Dendritic cell treated with granulocyte-macrophage colony-stimulating factor and Interleukin-4, amounts not matched to agents 40 ng/mL and 50 ng/mL, for 4 days (primary cell): ENCODE measurements at regions not wholly inside any gene's neighbourhood (a gene's known extent, or its start where the extent isn't known, plus 50 kb on each side); places are given as distances from the start of the nearest gene placed in this dataset.
A peak's percentile ranks its signal among the peaks of the same experiment; 100 is the strongest.
"Not testable (repeated sequence)": the region's sequence is repeated elsewhere in the genome, so short reads cannot be mapped to it uniquely, and the experiment has no call there.

Experiments used
- H3K27ac Mint-ChIP-seq: one replicate; pipeline ENCODE4 v1.8.0; 2022; ENCODE audit warnings: mild to moderate bottlenecking, mixed read lengths
- H3K27me3 Mint-ChIP-seq: one replicate; pipeline ENCODE4 v1.8.0; 2022; ENCODE audit warnings: mild to moderate bottlenecking, mixed read lengths
- H3K36me3 Mint-ChIP-seq: one replicate; pipeline ENCODE4 v1.8.0; 2022; ENCODE audit warnings: low read depth, mixed read lengths
- H3K4me1 Mint-ChIP-seq: one replicate; pipeline ENCODE4 v1.8.0; 2022; ENCODE audit warnings: low read depth, mixed read lengths
- H3K4me3 Mint-ChIP-seq: one replicate; pipeline ENCODE4 v1.8.0; 2022; ENCODE audit warnings: mild to moderate bottlenecking, moderate library complexity, mixed read lengths
- H3K9me3 Mint-ChIP-seq: one replicate; pipeline ENCODE4 v1.8.0; 2022; ENCODE audit warnings: mixed read lengths
- intact Hi-C: fragments of 100-400 bp; cut with micrococcal nuclease; formaldehyde crosslinking; loops from one replicate; pipeline ENCODE4 v1.15.0; 2022

GRCh38 chr15:22616976-22617375 is 158.3 kb downstream of the GOLGA6L22 start:
- H3K27ac Mint-ChIP-seq, H3K27me3 Mint-ChIP-seq, H3K9me3 Mint-ChIP-seq, H3K4me1 Mint-ChIP-seq, H3K36me3 Mint-ChIP-seq, intact Hi-C loops, H3K4me3 Mint-ChIP-seq: not testable (repeated sequence)

DNA sequence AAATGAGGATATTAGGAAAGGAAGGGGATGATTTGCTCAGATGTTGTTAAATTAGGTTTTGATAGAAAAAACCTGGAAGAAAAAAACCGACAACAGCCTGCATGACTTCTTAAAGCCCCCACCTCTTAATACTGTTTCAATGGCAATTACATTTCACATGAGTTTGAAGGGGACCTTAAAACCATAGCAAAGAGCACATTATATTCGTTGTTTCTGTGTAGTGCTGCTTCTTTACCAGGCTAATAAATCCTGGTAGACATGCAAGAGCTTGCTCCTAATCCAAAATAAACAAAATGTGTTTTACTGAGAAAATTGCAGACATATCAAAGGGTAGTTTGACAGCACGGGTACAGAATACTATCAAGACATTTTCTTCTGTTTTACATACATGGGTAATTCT is 154.7 kb upstream of the NIPA1 start:
- H3K9me3 Mint-ChIP-seq, H3K27ac Mint-ChIP-seq, H3K4me1 Mint-ChIP-seq, H3K36me3 Mint-ChIP-seq, H3K27me3 Mint-ChIP-seq, H3K4me3 Mint-ChIP-seq, intact Hi-C loops: not testable (repeated sequence)

GRCh38 chr15:22639983-22640382 is 146.5 kb upstream of the NIPA1 start:
- H3K4me3 Mint-ChIP-seq, H3K36me3 Mint-ChIP-seq, H3K27ac Mint-ChIP-seq, H3K27me3 Mint-ChIP-seq, H3K4me1 Mint-ChIP-seq, intact Hi-C loops, H3K9me3 Mint-ChIP-seq: not testable (repeated sequence)

DNA sequence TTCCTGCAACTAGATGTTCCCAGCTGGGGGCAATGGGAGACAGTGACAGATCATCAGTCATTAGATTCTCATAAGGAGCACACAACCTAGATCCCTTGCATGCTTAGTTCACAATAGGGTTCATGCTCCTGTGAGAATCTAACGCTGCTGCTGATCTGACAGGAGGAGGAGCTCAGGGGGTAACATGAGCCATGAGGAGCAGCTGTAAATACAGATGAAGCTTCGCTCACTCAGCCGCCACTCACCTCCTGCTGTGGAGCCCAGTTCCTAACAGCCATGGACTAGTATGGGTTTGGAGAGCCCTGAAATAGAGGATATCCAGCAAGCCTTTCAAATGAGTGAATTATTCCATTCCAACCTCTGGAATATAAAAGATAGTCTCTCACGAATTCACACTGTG is 137.0 kb upstream of the NIPA1 start:
- H3K27ac Mint-ChIP-seq, H3K27me3 Mint-ChIP-seq, intact Hi-C loops, H3K36me3 Mint-ChIP-seq, H3K9me3 Mint-ChIP-seq, H3K4me1 Mint-ChIP-seq, H3K4me3 Mint-ChIP-seq: not testable (repeated sequence)

GRCh38 chr15:22651179-22651578 is 135.3 kb upstream of the NIPA1 start:
- not testable (repeated sequence) for H3K36me3 Mint-ChIP-seq

GRCh38 chr15:22664294-22665058 is 122.0 kb upstream of the NIPA1 start:
- H3K4me1 Mint-ChIP-seq, H3K36me3 Mint-ChIP-seq, H3K27ac Mint-ChIP-seq, intact Hi-C loops, H3K9me3 Mint-ChIP-seq: not testable (repeated sequence)
- Mint-ChIP-seq H3K27me3 (peaks cover 16% of the 10 kb centered on the region), H3K4me3 (peak overlapping the region; percentile 59)

More at GRCh38 chr15:22651179-22651578, 135.3 kb upstream of the NIPA1 start:
- H3K4me1 Mint-ChIP-seq, H3K9me3 Mint-ChIP-seq, intact Hi-C loops, H3K27ac Mint-ChIP-seq, H3K4me3 Mint-ChIP-seq, H3K27me3 Mint-ChIP-seq: not testable (repeated sequence)

DNA sequence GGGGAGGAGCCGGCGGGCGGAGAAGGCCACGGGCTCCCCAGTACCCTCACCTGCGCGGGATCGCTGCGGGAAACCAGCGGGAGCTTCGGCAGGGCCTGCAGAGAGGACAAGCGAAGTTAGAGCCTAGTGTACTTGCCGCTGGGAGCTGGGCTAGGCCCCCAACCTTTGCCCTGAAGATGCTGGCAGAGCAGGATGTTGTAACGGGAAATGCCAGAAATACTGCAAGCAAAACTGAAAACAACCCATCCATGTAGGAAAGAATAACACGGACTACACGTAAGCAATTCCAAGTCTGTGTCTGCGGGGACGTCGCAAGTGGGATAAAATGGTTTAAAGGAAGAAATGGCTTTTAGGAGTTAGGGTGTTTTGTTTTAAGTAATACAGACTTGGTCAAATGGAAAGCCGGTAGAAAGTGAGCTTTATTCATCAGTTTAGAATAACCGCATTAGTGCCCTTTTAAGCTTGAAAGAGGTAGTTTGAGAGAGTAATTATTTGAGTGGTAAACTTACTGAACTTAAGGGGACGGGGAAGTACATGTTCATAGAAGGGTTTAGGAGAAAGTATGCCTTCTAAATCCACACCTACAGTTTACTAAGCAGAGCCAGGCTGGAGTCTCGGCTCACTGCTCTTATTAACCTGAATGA is 121.3 kb upstream of the NIPA1 start:
- H3K36me3 Mint-ChIP-seq, H3K9me3 Mint-ChIP-seq, H3K4me1 Mint-ChIP-seq, H3K27ac Mint-ChIP-seq, intact Hi-C loops: not testable (repeated sequence)
- peak overlapping the region; percentile 59 for H3K4me3 Mint-ChIP-seq
- peaks cover 16% of the 10 kb centered on the region for H3K27me3 Mint-ChIP-seq

DNA sequence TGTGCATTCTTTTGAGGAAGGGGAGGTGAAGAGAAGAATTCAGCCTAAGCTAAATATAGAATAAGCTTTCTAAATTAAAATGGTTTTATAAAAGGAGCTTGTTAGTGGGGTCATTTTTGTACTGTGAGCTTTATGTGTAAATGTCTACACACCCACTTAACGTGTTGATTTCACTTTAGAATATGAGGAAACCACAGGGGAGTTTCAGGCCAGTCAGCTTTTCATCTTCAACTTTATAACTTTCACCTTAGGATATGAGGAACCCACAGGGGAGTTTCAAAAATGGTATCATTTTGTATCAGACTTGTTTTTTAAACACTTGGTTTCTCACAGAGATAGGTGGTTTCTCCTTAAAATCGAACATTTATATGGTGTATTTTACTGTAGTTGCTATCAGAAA is 120.7 kb upstream of the NIPA1 start:
- H3K27ac Mint-ChIP-seq, H3K4me3 Mint-ChIP-seq, H3K9me3 Mint-ChIP-seq, H3K36me3 Mint-ChIP-seq, intact Hi-C loops, H3K4me1 Mint-ChIP-seq: not testable (repeated sequence)
- peaks cover 16% of the 10 kb centered on the region for H3K27me3 Mint-ChIP-seq

DNA sequence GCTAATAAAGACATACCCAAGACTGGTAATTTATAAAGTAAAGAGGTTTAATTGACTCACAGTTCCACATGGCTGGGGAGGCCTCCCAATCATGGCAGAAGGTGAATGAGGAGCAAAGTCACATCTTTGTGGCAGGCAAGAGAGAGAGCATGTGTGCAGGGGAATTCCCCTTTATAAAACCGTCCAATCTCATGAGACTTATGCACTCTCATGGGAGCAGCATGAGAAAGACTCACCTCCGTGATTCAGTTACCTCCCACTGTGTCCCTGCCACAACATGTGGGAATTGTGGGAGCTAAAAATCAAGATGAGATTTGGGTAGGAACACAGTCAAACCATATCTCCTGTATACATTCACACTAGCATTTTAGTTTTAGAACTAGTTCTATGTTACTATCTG is 101.7 kb upstream of the NIPA1 start:
- H3K4me1 Mint-ChIP-seq, H3K27me3 Mint-ChIP-seq, H3K36me3 Mint-ChIP-seq, H3K4me3 Mint-ChIP-seq, intact Hi-C loops, H3K9me3 Mint-ChIP-seq, H3K27ac Mint-ChIP-seq: not testable (repeated sequence)

DNA sequence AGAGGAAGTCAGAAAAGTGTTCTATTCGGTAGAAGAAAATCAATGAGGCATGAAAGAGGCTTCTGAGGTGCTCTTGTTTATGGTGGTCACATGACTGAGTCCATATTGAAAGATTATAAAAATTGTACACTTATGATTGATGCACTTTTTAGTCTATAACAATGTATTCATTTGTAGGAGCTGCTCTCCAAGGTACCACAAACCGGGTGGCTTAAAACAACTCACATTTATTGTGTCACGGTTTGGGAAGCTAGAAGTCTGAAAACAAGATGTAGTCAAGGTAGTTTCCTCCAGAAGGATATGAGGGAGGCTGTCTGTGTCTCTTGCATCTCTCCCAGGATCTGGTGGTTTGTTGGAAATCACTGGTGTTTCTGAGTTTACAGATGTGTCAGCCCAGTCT is 86.6 kb upstream of the NIPA1 start:
- H3K36me3 Mint-ChIP-seq, H3K4me1 Mint-ChIP-seq, H3K27ac Mint-ChIP-seq, intact Hi-C loops, H3K9me3 Mint-ChIP-seq, H3K27me3 Mint-ChIP-seq, H3K4me3 Mint-ChIP-seq: not testable (repeated sequence)

DNA sequence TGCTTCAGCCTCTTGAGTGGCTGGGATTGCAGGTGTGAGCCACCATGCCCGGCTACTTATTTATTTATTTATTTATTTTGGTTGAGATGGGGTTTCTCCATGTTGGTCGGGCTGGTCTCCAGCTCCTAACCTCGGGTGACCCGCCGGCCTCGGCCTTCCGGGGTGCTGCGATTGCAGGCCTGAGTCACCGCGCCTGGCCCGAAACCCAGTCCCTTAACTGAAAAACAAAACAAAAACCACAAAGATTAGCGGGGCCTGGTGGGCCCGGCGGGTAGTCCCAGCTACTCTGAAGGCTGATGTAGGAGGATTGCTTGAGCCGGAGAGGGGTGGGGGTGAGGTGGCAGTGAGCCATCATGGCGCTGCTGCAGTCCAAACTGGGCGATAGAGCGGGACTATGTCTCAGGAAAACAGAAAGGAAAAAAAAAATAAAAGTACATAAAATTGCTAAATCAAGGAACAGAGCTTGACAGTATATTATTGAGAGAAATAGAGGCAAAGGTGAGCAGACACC is 75.6 kb upstream of the NIPA1 start:
- H3K4me1 Mint-ChIP-seq, H3K36me3 Mint-ChIP-seq, intact Hi-C loops, H3K4me3 Mint-ChIP-seq, H3K27ac Mint-ChIP-seq, H3K9me3 Mint-ChIP-seq: not testable (repeated sequence)
- peaks cover 26% of the 10 kb centered on the region for H3K27me3 Mint-ChIP-seq

GRCh38 chr15:22713933-22714332 is 72.5 kb upstream of the NIPA1 start:
- intact Hi-C loops, H3K36me3 Mint-ChIP-seq, H3K4me3 Mint-ChIP-seq, H3K27ac Mint-ChIP-seq, H3K9me3 Mint-ChIP-seq, H3K4me1 Mint-ChIP-seq: not testable (repeated sequence)
- H3K27me3 Mint-ChIP-seq = peaks cover 38% of the 10 kb centered on the region

GRCh38 chr15:22714358-22715132 is 71.9 kb upstream of the NIPA1 start:
- intact Hi-C loops, H3K36me3 Mint-ChIP-seq, H3K27ac Mint-ChIP-seq, H3K4me1 Mint-ChIP-seq, H3K9me3 Mint-ChIP-seq, H3K4me3 Mint-ChIP-seq: not testable (repeated sequence)
- H3K27me3 Mint-ChIP-seq = peaks cover 38% of the 10 kb centered on the region

- H3K27me3 Mint-ChIP-seq = peaks cover 38% of the 10 kb centered on the region
- intact Hi-C loops, H3K4me1 Mint-ChIP-seq, H3K36me3 Mint-ChIP-seq, H3K27ac Mint-ChIP-seq, H3K4me3 Mint-ChIP-seq, H3K9me3 Mint-ChIP-seq: not testable (repeated sequence)
Measured at GRCh38 chr15:22715133-22715845, 71.2 kb upstream of the NIPA1 start.
